ENCODE measurements at regions not wholly inside any gene's neighbourhood (a gene's known extent, or its start where the extent isn't known, plus 50 kb on each side); places are given as distances from the start of the nearest gene placed in this dataset.

DNA sequence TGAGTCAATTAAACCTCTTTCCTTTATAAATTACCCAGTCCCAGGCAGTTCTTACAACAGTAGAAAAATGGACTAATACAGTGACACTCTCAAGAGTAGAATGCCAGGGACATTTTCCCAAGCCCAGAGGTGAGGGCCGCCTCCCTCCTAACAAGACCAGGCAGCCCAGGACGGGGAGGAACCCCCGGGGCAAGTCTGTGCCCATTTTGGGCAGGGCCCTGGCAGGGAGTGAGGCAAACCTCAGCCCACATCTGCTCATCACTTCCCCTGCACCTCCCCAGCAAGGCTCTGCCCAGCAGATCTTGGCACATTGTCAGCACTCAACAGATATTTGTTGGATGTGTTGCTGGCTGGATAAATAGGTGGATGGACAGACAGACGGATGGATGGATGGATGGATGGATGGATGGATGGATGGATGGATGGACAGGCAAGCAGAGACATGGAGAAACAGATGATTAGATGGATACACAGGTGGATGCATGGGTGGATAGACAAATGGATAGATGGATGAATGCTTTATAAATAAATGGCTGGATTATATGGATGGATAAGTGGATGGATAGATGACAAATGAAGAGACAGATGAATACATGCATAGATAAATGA, 271.3 kb downstream of the PARN start:
- Mint-ChIP-seq H3K4me1 (peaks cover 13 to 16% of the 10 kb centered on the region in 2 experiments), H3K4me3 (no peak overlapping the region), H3K9me3 (no peaks in the 10 kb centered on the region; a peak in 2 of 5 replicates), H3K27ac (no peak overlapping the region), H3K27me3 (ENCODE audit: low read depth) (peaks cover 4% of the 10 kb centered on the region), H3K36me3 (ENCODE audit: insufficient read depth in 1 of 3, low read depth in 3 of 3) (no peaks in the 10 kb centered on the region)
- Histone ChIP-seq H4K91ac (ENCODE audit: insufficient read length, low read depth, low read length) (no peak overlapping the region), H3K14ac (ENCODE audit: insufficient read depth, low read length) (no peak overlapping the region; the same call in 1 of the 2 replicates), H4K20me1 (ENCODE audit: control insufficient read depth, insufficient read depth, insufficient read length) (no peaks in the 10 kb centered on the region), H2BK120ac (ENCODE audit: low read depth, low read length, poor library complexity, severe bottlenecking) (no peak overlapping the region), H2BK12ac (ENCODE audit: insufficient read length, low read depth, low read length) (no peak overlapping the region), H3K9me3 (ENCODE audit: control insufficient read depth, low read depth, low read length) (no peaks in the 10 kb centered on the region), H3K4me2 (ENCODE audit: insufficient read depth, insufficient read length, low read length) (no peak overlapping the region), H3K9ac (ENCODE audit: extremely low read depth, insufficient read length, low read length) (no peak overlapping the region), H2BK20ac (ENCODE audit: low read depth, low read length, poor library complexity, severe bottlenecking) (no peak overlapping the region), H3K18ac (ENCODE audit: insufficient read length, low read depth, low read length) (no peak overlapping the region), H3K4me1 (ENCODE audit: insufficient read depth, low read length) (no peaks in the 10 kb centered on the region; the same call in 1 of the 2 replicates), H3K23ac (ENCODE audit: insufficient read length, low read depth, low read length) (no peak overlapping the region), H2BK15ac (ENCODE audit: low read depth, low read length) (no peak overlapping the region), H4K5ac (ENCODE audit: insufficient read length, low read depth, low read length) (no peak overlapping the region), H2AK5ac (ENCODE audit: insufficient read length, low read length) (no peak overlapping the region), H3K79me2 (ENCODE audit: insufficient read depth, low read length) (no peaks in the 10 kb centered on the region), H3K79me1 (ENCODE audit: insufficient read depth, low read depth, low read length, poor library complexity, severe bottlenecking) (no peaks in the 10 kb centered on the region), H4K8ac (replicated peaks; ENCODE audit: insufficient read length, low read depth, low read length) (no peak overlapping the region), H3K27me3 (ENCODE audit: insufficient read depth, low read length) (no peaks in the 10 kb centered on the region), H3K56ac (ENCODE audit: insufficient read length, low read depth, low read length) (no peak overlapping the region), H3K23me2 (ENCODE audit: insufficient read length, low read depth, low read length, poor library complexity, severe bottlenecking) (no peaks in the 10 kb centered on the region), H3K27ac (ENCODE audit: insufficient read length, low read depth, low read length) (no peak overlapping the region), H2BK5ac (ENCODE audit: insufficient read length, low read length) (no peak overlapping the region), H3T11ph (ENCODE audit: low read length) (no peak overlapping the region), H2AFZ (ENCODE audit: low read length) (no peak overlapping the region), H3K4ac (ENCODE audit: low read depth, low read length) (no peak overlapping the region)
- no CpG with 5 or more reads among the region's 4 CpGs for WGBS (ENCODE audit: extremely low coverage, insufficient read length, low lambda C conversion rate)
- DNase-seq, result no peak
- TF ChIP-seq, protein P1, sequence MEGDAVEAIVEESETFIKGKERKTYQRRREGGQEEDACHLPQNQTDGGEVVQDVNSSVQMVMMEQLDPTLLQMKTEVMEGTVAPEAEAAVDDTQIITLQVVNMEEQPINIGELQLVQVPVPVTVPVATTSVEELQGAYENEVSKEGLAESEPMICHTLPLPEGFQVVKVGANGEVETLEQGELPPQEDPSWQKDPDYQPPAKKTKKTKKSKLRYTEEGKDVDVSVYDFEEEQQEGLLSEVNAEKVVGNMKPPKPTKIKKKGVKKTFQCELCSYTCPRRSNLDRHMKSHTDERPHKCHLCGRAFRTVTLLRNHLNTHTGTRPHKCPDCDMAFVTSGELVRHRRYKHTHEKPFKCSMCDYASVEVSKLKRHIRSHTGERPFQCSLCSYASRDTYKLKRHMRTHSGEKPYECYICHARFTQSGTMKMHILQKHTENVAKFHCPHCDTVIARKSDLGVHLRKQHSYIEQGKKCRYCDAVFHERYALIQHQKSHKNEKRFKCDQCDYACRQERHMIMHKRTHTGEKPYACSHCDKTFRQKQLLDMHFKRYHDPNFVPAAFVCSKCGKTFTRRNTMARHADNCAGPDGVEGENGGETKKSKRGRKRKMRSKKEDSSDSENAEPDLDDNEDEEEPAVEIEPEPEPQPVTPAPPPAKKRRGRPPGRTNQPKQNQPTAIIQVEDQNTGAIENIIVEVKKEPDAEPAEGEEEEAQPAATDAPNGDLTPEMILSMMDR (conservative IDR thresholded peaks at IDR 0.05), result no peak

All from H9 (cell line).